Sigmoid colon (tissue), 6 donors: ENCODE measurements at regions not wholly inside any gene's neighbourhood (a gene's known extent, or its start where the extent isn't known, plus 50 kb on each side); places are given as distances from the start of the nearest gene placed in this dataset.

Source experiments
- DNase-seq: peaks from one replicate; pipeline ENCODE4 v3.0.0-alpha.2; 2019
- H3K27ac ChIP-seq, 4 donors: fragments of 200-600 bp; sonication (generic); one replicate each; pipeline ENCODE4 v1.5.1; 2016 to 2019; ENCODE audit warnings: mild to moderate bottlenecking in 1 of 4
- H3K27me3 ChIP-seq, 3 donors: fragments of 200-600 bp; sonication (generic); one replicate each; pipeline ENCODE4 v1.5.1; 2019; ENCODE audit warnings: mild to moderate bottlenecking in 1 of 3
- H3K36me3 ChIP-seq, 4 donors: fragments of 200-600 bp; sonication (generic); one replicate each; pipeline ENCODE4 v1.5.1; 2016 to 2019
- H3K4me1 ChIP-seq, 4 donors: fragments of 200-600 bp; sonication (generic); one replicate each; pipeline ENCODE4 v1.5.1; 2017 to 2019
- H3K4me3 ChIP-seq, 4 donors: fragments of 200-600 bp; sonication (generic); one replicate each; pipeline ENCODE4 v1.5.1; 2017 to 2019; ENCODE audit warnings: mild to moderate bottlenecking in 2 of 4, moderate library complexity in 1 of 4
- H3K9me3 ChIP-seq, 4 donors: fragments of 200-600 bp in 3 of 4; sonication (generic) in 3 of 4; one replicate each; pipeline versions ENCODE4 v1.5.1 to v1.6.1; 2013 to 2019
- EP300 ChIP-seq, 4 donors: sonication (generic); formaldehyde crosslinking; IDR thresholded peaks; one replicate each; pipeline ENCODE4 v1.6.1; 2017; ENCODE audit warnings: antibody characterized with exemption in 4 of 4
- POLR2A ChIP-seq, 2 donors: fragments of 450-650 bp; IDR thresholded peaks; one replicate each; pipeline ENCODE4 v1.6.1; 2016; ENCODE audit warnings: antibody characterized with exemption in 2 of 2, mild to moderate bottlenecking in 2 of 2, moderate library complexity in 2 of 2
- POLR2AphosphoS5 ChIP-seq, 4 donors: sonication (generic); formaldehyde crosslinking; IDR thresholded peaks; one replicate each; pipeline ENCODE4 v1.6.1; 2017; ENCODE audit warnings: antibody characterized with exemption in 4 of 4
- whole genome bisulfite sequencing, 2 donors: extraction: QIAGEN DNeasy Blood & Tissue Kit; methylation state at CpG; one replicate each; pipeline ENCODE4 v1.1.7; 2013; 5-methylcytosine and 5-hydroxymethylcytosine counted together
- intact Hi-C: fragments of 100-400 bp; cut with DNase I; formaldehyde crosslinking; loops from one replicate; pipeline ENCODE4 v1.15.1; 2023
- TF ChIP-seq, protein P1 (sequence below), 4 experiments: fragments of 450-650 bp in 3 of 4; fragments of 200-600 bp in 1 of 4; IDR thresholded peaks; one replicate each; pipeline ENCODE4 v1.5.1; 2016 to 2019; ENCODE audit warnings: antibody characterized with exemption in 4 of 4, mild to moderate bottlenecking in 3 of 4, moderate library complexity in 2 of 4
- donor health status: healthy with polysubstance abuse.
- donor health status: healthy.

DNA sequence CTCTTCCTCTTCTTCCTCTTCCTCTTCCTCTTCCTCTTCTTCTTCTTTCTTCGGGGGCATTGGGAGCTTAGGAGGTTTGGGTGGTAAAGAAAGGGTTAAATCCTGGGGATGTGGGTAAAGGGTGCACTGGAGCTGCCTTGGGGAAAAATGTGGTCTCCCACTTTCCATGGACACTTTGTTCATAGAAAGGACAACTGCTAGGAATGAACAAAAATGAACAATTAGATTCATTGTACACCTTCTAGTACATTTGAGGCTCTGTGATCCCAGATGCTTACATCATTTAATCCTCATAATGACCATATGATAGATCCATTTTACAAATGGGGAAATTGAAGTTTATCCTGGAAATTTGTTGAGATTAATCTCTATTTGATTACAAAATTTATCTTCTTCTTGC, 699.7 kb downstream of the TUSC7 start:
- no peaks in the 10 kb centered on the region for H3K36me3 ChIP-seq
- no peak for DNase-seq
- WGBS, 2 donors: 88 to 89% methylated on average over 1 of the region's 1 CpG
- no peak overlapping the region for H3K27ac ChIP-seq
- H3K4me1 ChIP-seq: no peaks in the 10 kb centered on the region
- no peaks in the 10 kb centered on the region for H3K27me3 ChIP-seq
- TF ChIP-seq, protein P1, sequence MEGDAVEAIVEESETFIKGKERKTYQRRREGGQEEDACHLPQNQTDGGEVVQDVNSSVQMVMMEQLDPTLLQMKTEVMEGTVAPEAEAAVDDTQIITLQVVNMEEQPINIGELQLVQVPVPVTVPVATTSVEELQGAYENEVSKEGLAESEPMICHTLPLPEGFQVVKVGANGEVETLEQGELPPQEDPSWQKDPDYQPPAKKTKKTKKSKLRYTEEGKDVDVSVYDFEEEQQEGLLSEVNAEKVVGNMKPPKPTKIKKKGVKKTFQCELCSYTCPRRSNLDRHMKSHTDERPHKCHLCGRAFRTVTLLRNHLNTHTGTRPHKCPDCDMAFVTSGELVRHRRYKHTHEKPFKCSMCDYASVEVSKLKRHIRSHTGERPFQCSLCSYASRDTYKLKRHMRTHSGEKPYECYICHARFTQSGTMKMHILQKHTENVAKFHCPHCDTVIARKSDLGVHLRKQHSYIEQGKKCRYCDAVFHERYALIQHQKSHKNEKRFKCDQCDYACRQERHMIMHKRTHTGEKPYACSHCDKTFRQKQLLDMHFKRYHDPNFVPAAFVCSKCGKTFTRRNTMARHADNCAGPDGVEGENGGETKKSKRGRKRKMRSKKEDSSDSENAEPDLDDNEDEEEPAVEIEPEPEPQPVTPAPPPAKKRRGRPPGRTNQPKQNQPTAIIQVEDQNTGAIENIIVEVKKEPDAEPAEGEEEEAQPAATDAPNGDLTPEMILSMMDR (IDR thresholded peaks at IDR 0.05): no peak
- no peak for TF ChIP-seq EP300 (IDR thresholded peaks at IDR 0.05)
- TF ChIP-seq POLR2A (IDR thresholded peaks at IDR 0.05): no peak
- no peak for TF ChIP-seq POLR2AphosphoS5 (IDR thresholded peaks at IDR 0.05)
- no peaks in the 10 kb centered on the region for H3K9me3 ChIP-seq
- no peak overlapping the region for H3K4me3 ChIP-seq
- intact Hi-C loops: no loop called here

DNA sequence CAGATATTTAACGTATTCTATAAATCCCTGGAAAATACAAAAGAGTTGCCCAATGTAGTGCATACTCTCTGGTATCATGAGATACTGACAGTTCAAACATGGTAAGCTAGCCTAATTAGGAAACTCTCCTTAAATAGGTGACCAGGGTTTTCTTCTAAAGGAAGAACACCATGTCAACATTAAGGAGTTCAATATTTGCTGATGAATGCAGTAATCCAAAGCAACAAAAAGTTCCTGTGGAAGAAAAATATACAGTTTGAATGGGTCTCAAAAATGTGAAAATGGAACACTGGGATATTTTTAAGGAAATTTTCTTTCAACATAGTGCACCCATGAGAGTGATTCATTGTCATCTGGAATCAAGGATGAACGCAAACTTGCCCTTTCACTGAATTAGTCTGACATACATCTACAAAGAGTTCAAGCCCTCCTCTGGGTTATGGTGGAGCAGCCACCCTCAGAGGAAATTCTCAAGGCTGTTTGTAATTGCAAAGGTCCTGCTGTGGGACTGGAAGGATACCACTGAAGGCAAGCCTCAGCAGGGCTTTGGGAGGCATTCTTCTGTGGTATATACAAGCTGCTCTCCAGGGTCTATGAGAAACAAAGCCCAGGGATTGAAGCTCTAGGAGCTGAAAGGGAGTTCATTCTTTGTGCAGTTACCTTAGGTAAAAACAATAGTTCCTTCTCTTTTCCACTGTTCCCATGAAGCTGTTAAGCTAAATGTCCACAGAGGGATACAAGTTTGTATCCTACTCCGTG, 700.3 kb downstream of the TUSC7 start:
- DNase-seq: no peak
- H3K4me3 ChIP-seq: no peak overlapping the region
- H3K36me3 ChIP-seq: no peaks in the 10 kb centered on the region
- H3K9me3 ChIP-seq: no peaks in the 10 kb centered on the region
- no peaks in the 10 kb centered on the region for H3K4me1 ChIP-seq
- WGBS, 2 donors: 94% methylated on average over 3 of the region's 3 CpGs
- no peaks in the 10 kb centered on the region for H3K27me3 ChIP-seq
- TF ChIP-seq POLR2A (IDR thresholded peaks at IDR 0.05) (no peak), POLR2AphosphoS5 (IDR thresholded peaks at IDR 0.05) (no peak)
- TF ChIP-seq, protein P1 (IDR thresholded peaks at IDR 0.05): no peak
- intact Hi-C loops: no loop called here
- H3K27ac ChIP-seq: no peak overlapping the region

DNA sequence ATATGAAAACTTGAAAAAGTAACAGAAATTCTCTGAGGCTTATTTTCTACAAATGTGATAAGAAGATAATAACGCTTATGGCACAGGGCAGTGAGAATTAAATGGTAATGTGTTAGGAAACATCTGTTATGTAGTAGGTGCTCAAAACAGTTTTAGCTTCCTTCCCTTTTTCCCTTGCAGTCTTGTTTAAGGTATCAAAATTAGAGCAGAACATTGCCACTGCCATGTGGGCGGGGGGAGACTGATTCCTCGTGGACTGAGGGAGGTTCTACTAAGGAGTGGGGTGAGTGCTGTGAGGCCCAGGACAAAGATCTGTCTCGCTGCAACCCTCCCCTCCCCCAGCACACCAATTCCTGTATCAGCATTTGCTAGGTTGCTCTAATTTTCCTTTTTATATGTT, 702.4 kb downstream of the TUSC7 start:
- no peak overlapping the region for H3K4me3 ChIP-seq
- H3K4me1 ChIP-seq: no peaks in the 10 kb centered on the region
- intact Hi-C loops: no loop called here
- no peak for DNase-seq
- no peaks in the 10 kb centered on the region for H3K9me3 ChIP-seq
- H3K36me3 ChIP-seq: no peaks in the 10 kb centered on the region
- no peak overlapping the region for H3K27ac ChIP-seq
- TF ChIP-seq EP300 (IDR thresholded peaks at IDR 0.05) (no peak), POLR2AphosphoS5 (IDR thresholded peaks at IDR 0.05) (no peak), POLR2A (IDR thresholded peaks at IDR 0.05) (no peak)
- TF ChIP-seq, protein P1 (IDR thresholded peaks at IDR 0.05): no peak
- H3K27me3 ChIP-seq: no peaks in the 10 kb centered on the region
- 35 to 69% methylated on average over 4 of the region's 4 CpGs for WGBS, 2 donors

DNA sequence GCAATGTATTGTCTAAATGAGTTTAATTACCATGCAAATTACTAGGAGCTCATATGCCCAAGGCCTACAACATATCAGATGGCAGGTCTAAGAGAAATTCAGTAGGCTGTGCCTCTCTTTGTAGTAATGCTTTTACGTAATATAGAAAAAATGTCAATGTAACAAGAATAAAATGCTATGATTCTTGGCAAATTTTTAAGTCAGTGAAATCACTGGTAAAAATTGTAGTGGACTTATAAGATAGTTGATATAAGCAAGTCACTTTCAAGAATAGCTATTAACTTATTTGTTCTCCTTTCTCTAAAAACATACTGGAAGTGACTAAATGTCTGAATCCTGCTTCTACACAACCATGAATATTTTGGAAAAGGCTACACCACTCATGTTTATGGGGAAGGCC, 707.8 kb downstream of the TUSC7 start:
- intact Hi-C loops: no loop called here
- H3K4me3 ChIP-seq: no peak overlapping the region

More for the DNA sequence above, 707.8 kb downstream of the TUSC7 start:
- WGBS, 2 donors: 92 to 96% methylated on average over 1 of the region's 1 CpG
- no peak for TF ChIP-seq POLR2AphosphoS5 (IDR thresholded peaks at IDR 0.05)
- TF ChIP-seq, protein P1 (IDR thresholded peaks at IDR 0.05): no peak
- no peak for TF ChIP-seq EP300 (IDR thresholded peaks at IDR 0.05)
- TF ChIP-seq POLR2A (IDR thresholded peaks at IDR 0.05): no peak
- Histone ChIP-seq H3K27ac (no peak overlapping the region), H3K4me1 (no peaks in the 10 kb centered on the region), H3K9me3 (no peaks in the 10 kb centered on the region), H3K27me3 (no peaks in the 10 kb centered on the region), H3K36me3 (no peaks in the 10 kb centered on the region)
- no peak for DNase-seq
